OCI-LY3 (cell line): ENCODE measurements at regions not wholly inside any gene's neighbourhood (a gene's known extent, or its start where the extent isn't known, plus 50 kb on each side); places are given as distances from the start of the nearest gene placed in this dataset.

Experiments used
- H2AFZ ChIP-seq: fragments of 200-600, 300-600 bp; shearing (Covaris generic); 2 replicates; pipeline ENCODE4 v1.6.0; 2014; ENCODE audit warnings: antibody characterized with exemption, low read depth, low read length
- H3K27ac ChIP-seq: fragments of 200-600, 300-600 bp; sonication (generic); 2 replicates; pipeline ENCODE4 v1.5.1; 2014; ENCODE audit warnings: mild to moderate bottlenecking, low read length, moderate library complexity, mixed read lengths
- H3K27me3 ChIP-seq: fragments of 200-600, 300-600 bp; sonication (generic); 2 replicates; pipeline ENCODE4 v1.6.1; 2014; ENCODE audit warnings: low read depth, low read length, mixed read lengths
- H3K36me3 ChIP-seq: fragments of 200-600, 300-600 bp; sonication (generic); replicated peaks from 2 replicates; pipeline ENCODE3; 2014; ENCODE audit warnings: low read depth, low read length, mixed read lengths
- H3K4me1 ChIP-seq: fragments of 300-600, 200-600 bp; sonication (generic); 2 replicates; pipeline ENCODE4 v1.6.1; 2014; ENCODE audit warnings: low read length, mixed read lengths
- H3K4me2 ChIP-seq: fragments of 200-600, 300-600 bp; sonication (generic); 2 replicates; pipeline ENCODE4 v1.6.1; 2014; ENCODE audit warnings: low read length, mixed read lengths
- H3K4me3 ChIP-seq: fragments of 300-600, 200-600 bp; sonication (generic); 2 replicates; pipeline ENCODE4 v1.5.1; 2014; ENCODE audit warnings: antibody characterized with exemption, mild to moderate bottlenecking, low read length, moderate library complexity
- H3K79me2 ChIP-seq: fragments of 300-600, 200-600 bp; shearing (Covaris generic); 2 replicates; pipeline ENCODE4 v1.6.1; 2014; ENCODE audit warnings: mild to moderate bottlenecking, low read length, mixed read lengths
- H3K9ac ChIP-seq: fragments of 300-600, 200-600 bp; shearing (Covaris generic); 2 replicates; pipeline ENCODE4 v1.6.0; 2014; ENCODE audit warnings: mild to moderate bottlenecking, low read length, moderate library complexity
- H3K9me3 ChIP-seq: fragments of 200-600, 300-600 bp; shearing (Covaris generic); 2 replicates; pipeline ENCODE4 v1.6.1; 2014; ENCODE audit warnings: low read length, mixed read lengths; ENCODE audit not compliant: insufficient read depth
- H4K20me1 ChIP-seq: fragments of 200-600, 300-600 bp; sonication (generic); 2 replicates; pipeline ENCODE4 v1.6.1; 2016; ENCODE audit warnings: low read length, mixed read lengths; ENCODE audit not compliant: insufficient read depth
- CTCF ChIP-seq: fragments of 200-600, 300-600 bp; sonication (generic); IDR thresholded peaks from 2 replicates; pipeline ENCODE4 v1.5.1; 2014; ENCODE audit warnings: antibody characterized with exemption, low read length, low read depth
- EZH2phosphoT487 ChIP-seq: fragments of 200-600 bp; shearing (Covaris generic); IDR thresholded peaks from 2 replicates; pipeline ENCODE4 v1.6.1; 2018; ENCODE audit warnings: antibody characterized with exemption, mixed run types, low read depth

- no peak overlapping the region for H3K4me2 ChIP-seq
- no peak for TF ChIP-seq EZH2phosphoT487
- TF ChIP-seq CTCF, result no peak
- H3K4me3 ChIP-seq, result no peak overlapping the region
- H3K9me3 ChIP-seq, result no peaks in the 10 kb centered on the region
- H3K27me3 ChIP-seq, result peaks cover 22% of the 10 kb centered on the region
- no peaks in the 10 kb centered on the region for H3K79me2 ChIP-seq
- no peaks in the 10 kb centered on the region for H3K36me3 ChIP-seq
- H3K4me1 ChIP-seq, result no peaks in the 10 kb centered on the region
- no peak overlapping the region for H3K9ac ChIP-seq
- no peaks in the 10 kb centered on the region for H4K20me1 ChIP-seq
- no peak overlapping the region for H2AFZ ChIP-seq
- no peak overlapping the region for H3K27ac ChIP-seq
Measured at GRCh38 chr2:30038419-30038818, 108.4 kb upstream of the YPEL5 start.

GRCh38 chr2:30039101-30039500 lies 107.7 kb upstream of the YPEL5 start:
- H3K4me3 ChIP-seq, result no peak overlapping the region
- no peak overlapping the region for H3K9ac ChIP-seq
- no peak for TF ChIP-seq CTCF
- no peak for TF ChIP-seq EZH2phosphoT487
- H3K9me3 ChIP-seq, result no peaks in the 10 kb centered on the region
- H4K20me1 ChIP-seq, result no peaks in the 10 kb centered on the region
- H3K27me3 ChIP-seq, result peaks cover 27% of the 10 kb centered on the region
- H3K79me2 ChIP-seq, result no peaks in the 10 kb centered on the region
- no peak overlapping the region for H3K27ac ChIP-seq
- H3K36me3 ChIP-seq, result no peaks in the 10 kb centered on the region
- H3K4me1 ChIP-seq, result no peaks in the 10 kb centered on the region
- no peak overlapping the region for H3K4me2 ChIP-seq
- H2AFZ ChIP-seq, result no peak overlapping the region

GRCh38 chr2:30040147-30040546 lies 106.7 kb upstream of the YPEL5 start:
- no peaks in the 10 kb centered on the region for H3K4me1 ChIP-seq
- H4K20me1 ChIP-seq, result no peaks in the 10 kb centered on the region
- no peak overlapping the region for H2AFZ ChIP-seq
- no peaks in the 10 kb centered on the region for H3K9me3 ChIP-seq
- H3K79me2 ChIP-seq, result no peaks in the 10 kb centered on the region
- H3K4me2 ChIP-seq, result no peak overlapping the region
- H3K9ac ChIP-seq, result no peak overlapping the region
- H3K27me3 ChIP-seq, result peaks cover 34% of the 10 kb centered on the region
- TF ChIP-seq CTCF (no peak), EZH2phosphoT487 (no peak)
- no peak overlapping the region for H3K27ac ChIP-seq
- H3K4me3 ChIP-seq, result no peak overlapping the region
- H3K36me3 ChIP-seq, result no peaks in the 10 kb centered on the region

- no peaks in the 10 kb centered on the region for H3K9me3 ChIP-seq
- TF ChIP-seq EZH2phosphoT487 (no peak), CTCF (no peak)
- H3K4me2 ChIP-seq, result no peak overlapping the region
- H3K27ac ChIP-seq, result no peak overlapping the region
- no peaks in the 10 kb centered on the region for H4K20me1 ChIP-seq
- no peaks in the 10 kb centered on the region for H3K79me2 ChIP-seq
- no peaks in the 10 kb centered on the region for H3K4me1 ChIP-seq
- H3K36me3 ChIP-seq, result no peaks in the 10 kb centered on the region
- H3K4me3 ChIP-seq, result no peak overlapping the region
- peaks cover 33% of the 10 kb centered on the region for H3K27me3 ChIP-seq
- H2AFZ ChIP-seq, result no peak overlapping the region
- no peak overlapping the region for H3K9ac ChIP-seq
Measured at GRCh38 chr2:30041884-30042283, 104.9 kb upstream of the YPEL5 start.
